Retinal pigment epithelial cell (primary cell): ENCODE measurements at regions not wholly inside any gene's neighbourhood (a gene's known extent, or its start where the extent isn't known, plus 50 kb on each side); places are given as distances from the start of the nearest gene placed in this dataset.

Experiments used
- DNase-seq: peaks from one replicate; pipeline ENCODE4 v3.0.0-alpha.2; 2010; ENCODE audit warnings: low read depth
- H3K4me3 ChIP-seq: 2 replicates; pipeline ENCODE4 v1.5.1; 2011; ENCODE audit warnings: mild to moderate bottlenecking, low read length, control low read depth, moderate library complexity
- CTCF ChIP-seq: conservative IDR thresholded peaks from 2 replicates; pipeline ENCODE4 v1.5.1; 2011; ENCODE audit warnings: low read depth, low read length, control low read depth, inconsistent platforms

GRCh38 chr7:53422291-53422690, 386.9 kb downstream of the POM121L12 start:
- no peak overlapping the region for H3K4me3 ChIP-seq
- no peak for TF ChIP-seq CTCF
- no peak for DNase-seq

- DNase-seq, result no peak
- no peak overlapping the region for H3K4me3 ChIP-seq
- no peak for TF ChIP-seq CTCF
These were observed 390.8 kb downstream of the POM121L12 start for GRCh38 chr7:53426145-53426750.

GRCh38 chr7:53428045-53428444, 392.6 kb downstream of the POM121L12 start:
- DNase-seq, result no peak
- no peak for TF ChIP-seq CTCF

GRCh38 chr7:53431901-53432300, 396.5 kb downstream of the POM121L12 start:
- DNase-seq, result no peak
- H3K4me3 ChIP-seq, result no peak overlapping the region
- TF ChIP-seq CTCF, result no peak

More at GRCh38 chr7:53428045-53428444, 392.6 kb downstream of the POM121L12 start:
- H3K4me3 ChIP-seq, result no peak overlapping the region

GRCh38 chr7:53437336-53437735, 401.9 kb downstream of the POM121L12 start:
- no peak for DNase-seq
- no peak for TF ChIP-seq CTCF
- H3K4me3 ChIP-seq, result no peak overlapping the region

GRCh38 chr7:53446170-53446569, 410.7 kb downstream of the POM121L12 start:
- no peak overlapping the region for H3K4me3 ChIP-seq
- no peak for TF ChIP-seq CTCF
- no peak for DNase-seq

- no peak overlapping the region for H3K4me3 ChIP-seq
- TF ChIP-seq CTCF, result no peak
- DNase-seq, result no peak
These were observed 423.2 kb downstream of the POM121L12 start for GRCh38 chr7:53458636-53459035.
